ENCODE measurements at regions not wholly inside any gene's neighbourhood (a gene's known extent, or its start where the extent isn't known, plus 50 kb on each side); places are given as distances from the start of the nearest gene placed in this dataset.

DNA sequence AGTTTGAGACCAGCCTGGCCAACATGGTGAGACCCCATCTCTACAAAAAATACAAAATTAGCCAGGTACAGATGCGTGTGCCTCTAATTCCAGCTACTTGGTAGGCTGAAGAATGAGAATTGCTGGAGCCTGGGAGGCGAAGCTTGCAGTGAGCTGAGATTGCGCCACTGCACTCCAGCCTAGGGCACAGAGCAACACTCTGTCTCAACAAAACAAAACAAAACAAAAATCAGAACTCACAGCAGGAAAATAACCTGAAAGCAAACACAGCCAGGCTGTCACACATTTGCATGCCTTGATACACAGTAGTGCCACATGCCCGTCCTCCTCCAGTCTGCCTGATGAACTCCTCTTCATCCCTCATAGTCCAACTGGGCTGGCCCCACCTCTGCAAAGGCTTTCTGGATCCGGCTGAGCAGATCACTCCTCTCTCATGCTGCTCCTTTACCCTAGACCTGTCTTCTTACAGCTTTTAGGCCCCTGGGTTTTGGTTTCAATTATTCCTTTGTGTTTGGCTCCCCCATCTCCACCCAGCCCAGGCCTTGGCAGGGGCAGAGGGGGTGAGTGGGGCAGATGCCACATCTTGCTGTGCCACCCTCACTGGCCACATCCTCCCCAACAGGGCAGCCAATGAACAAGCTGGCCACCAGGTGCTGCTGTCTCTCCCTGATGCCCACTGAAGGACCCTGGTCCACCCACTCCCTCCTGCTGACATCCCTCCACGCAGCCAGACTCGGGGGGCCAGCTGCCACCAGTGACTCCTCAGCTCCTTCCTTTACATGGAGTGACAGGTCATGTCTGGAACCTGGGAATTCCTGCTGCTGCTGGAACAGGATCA, 62.0 kb upstream of the GGTA1 start:
- peaks cover 6% of the 10 kb centered on the region for H3K27me3 Mint-ChIP-seq (ENCODE audit: insufficient read depth)
- 75 to 91% methylated on average over 2 to 7 of the region's 7 CpGs for WGBS, 2 experiments (ENCODE audit: insufficient coverage in 1 of 2, insufficient read length in 1 of 2)
- Histone ChIP-seq H3K4me1 (ENCODE audit: control insufficient read depth, insufficient read depth, low read length) (no peaks in the 10 kb centered on the region), H3K27me3 (ENCODE audit: control insufficient read depth, insufficient read depth, low read length, poor library complexity, severe bottlenecking) (no peaks in the 10 kb centered on the region), H3K9ac (ENCODE audit: extremely low read depth, low read length, poor library complexity, severe bottlenecking) (no peak overlapping the region), H3K27ac (ENCODE audit: low read depth, low read length) (no peak overlapping the region), H3K9me3 (ENCODE audit: control insufficient read depth, low read length) (no peaks in the 10 kb centered on the region), H3K36me3 (ENCODE audit: control insufficient read depth, insufficient read depth, low read length) (no peaks in the 10 kb centered on the region), H3K4me3 (ENCODE audit: low read length) (no peak overlapping the region)
- TF ChIP-seq CTCF (conservative IDR thresholded peaks at IDR 0.05) = no peak
- no peak overlapping the region for H3K4me3 Mint-ChIP-seq
- H3K9me3 Mint-ChIP-seq = no peaks in the 10 kb centered on the region
- H3K36me3 Mint-ChIP-seq (ENCODE audit: low read depth) = no peaks in the 10 kb centered on the region
- no peak for DNase-seq
- H3K27ac Mint-ChIP-seq = no peak overlapping the region
- H3K4me1 Mint-ChIP-seq = peaks cover 15% of the 10 kb centered on the region

DNA sequence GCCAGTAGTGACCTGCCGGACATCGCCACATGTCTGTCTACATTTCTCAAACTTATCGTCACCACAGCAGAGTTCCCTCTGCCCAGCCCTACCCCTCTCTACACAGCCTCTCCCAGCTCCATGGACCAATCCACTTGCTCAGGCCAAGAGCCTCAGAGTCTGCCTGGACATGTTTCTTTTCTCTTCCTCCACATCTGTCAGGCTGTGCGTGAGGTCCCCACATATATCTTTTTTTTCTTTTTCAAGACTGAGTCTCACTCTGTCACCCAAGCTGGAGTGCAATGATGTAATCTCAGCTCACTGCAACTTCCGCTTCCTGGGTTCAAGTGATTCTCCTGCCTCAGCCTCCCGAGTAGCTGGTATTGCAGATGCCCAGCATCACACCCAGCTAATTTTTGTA, 62.7 kb upstream of the GGTA1 start:
- Histone ChIP-seq H3K4me1 (ENCODE audit: control insufficient read depth, insufficient read depth, low read length) (no peaks in the 10 kb centered on the region), H3K36me3 (ENCODE audit: control insufficient read depth, insufficient read depth, low read length) (no peaks in the 10 kb centered on the region), H3K27ac (ENCODE audit: low read depth, low read length) (no peak overlapping the region), H3K9me3 (ENCODE audit: control insufficient read depth, low read length) (no peaks in the 10 kb centered on the region), H3K4me3 (ENCODE audit: low read length) (no peak overlapping the region), H3K27me3 (ENCODE audit: control insufficient read depth, insufficient read depth, low read length, poor library complexity, severe bottlenecking) (no peaks in the 10 kb centered on the region), H3K9ac (ENCODE audit: extremely low read depth, low read length, poor library complexity, severe bottlenecking) (no peak overlapping the region)
- peaks cover 5% of the 10 kb centered on the region for H3K27me3 Mint-ChIP-seq (ENCODE audit: insufficient read depth)
- H3K4me1 Mint-ChIP-seq = peaks cover 14% of the 10 kb centered on the region
- no peak overlapping the region for H3K27ac Mint-ChIP-seq
- H3K4me3 Mint-ChIP-seq = no peak overlapping the region
- 87 to 89% methylated on average over 5 to 6 of the region's 6 CpGs for WGBS, 2 experiments (ENCODE audit: insufficient coverage in 1 of 2, insufficient read length in 1 of 2)
- TF ChIP-seq CTCF (conservative IDR thresholded peaks at IDR 0.05) = no peak
- H3K9me3 Mint-ChIP-seq = no peaks in the 10 kb centered on the region
- DNase-seq = no peak
- no peaks in the 10 kb centered on the region for H3K36me3 Mint-ChIP-seq (ENCODE audit: low read depth)

- DNase-seq = no peak
- H3K27ac Mint-ChIP-seq = no peak overlapping the region
- no peak overlapping the region for H3K4me3 ChIP-seq (ENCODE audit: low read length)
- H3K27me3 ChIP-seq (ENCODE audit: control insufficient read depth, insufficient read depth, low read length, poor library complexity, severe bottlenecking) = no peaks in the 10 kb centered on the region
- peaks cover 5% of the 10 kb centered on the region for H3K27me3 Mint-ChIP-seq (ENCODE audit: insufficient read depth)
- H3K9ac ChIP-seq (ENCODE audit: extremely low read depth, low read length, poor library complexity, severe bottlenecking) = no peak overlapping the region
- H3K27ac ChIP-seq (ENCODE audit: low read depth, low read length) = no peak overlapping the region
- 95 to 96% methylated on average over 8 of the region's 8 CpGs for WGBS, 2 experiments (ENCODE audit: insufficient coverage in 1 of 2, insufficient read length in 1 of 2)
- H3K9me3 ChIP-seq (ENCODE audit: control insufficient read depth, low read length) = no peaks in the 10 kb centered on the region
- H3K36me3 Mint-ChIP-seq (ENCODE audit: low read depth) = no peaks in the 10 kb centered on the region
- H3K4me3 Mint-ChIP-seq = no peak overlapping the region
- H3K4me1 ChIP-seq (ENCODE audit: control insufficient read depth, insufficient read depth, low read length) = no peaks in the 10 kb centered on the region
- no peaks in the 10 kb centered on the region for H3K9me3 Mint-ChIP-seq
- H3K36me3 ChIP-seq (ENCODE audit: control insufficient read depth, insufficient read depth, low read length) = no peaks in the 10 kb centered on the region
- TF ChIP-seq CTCF (conservative IDR thresholded peaks at IDR 0.05) = no peak
- H3K4me1 Mint-ChIP-seq = peaks cover 5% of the 10 kb centered on the region
These were observed 63.8 kb upstream of the GGTA1 start for GRCh38 chr9:121563425-121563824.
